OCI-LY1 (cell line): ENCODE measurements at regions not wholly inside any gene's neighbourhood (a gene's known extent, or its start where the extent isn't known, plus 50 kb on each side); places are given as distances from the start of the nearest gene placed in this dataset.

Experiments used
- CTCF ChIP-seq: fragments of 200-600 bp; sonication (generic), shearing (Covaris generic); IDR thresholded peaks from 2 replicates; pipeline ENCODE4 v1.5.1; 2017; ENCODE audit warnings: mild to moderate bottlenecking, antibody characterized with exemption, low read length, moderate library complexity, mixed read lengths
- EZH2 ChIP-seq: fragments of 200-600 bp; sonication (generic), shearing (Covaris generic); IDR thresholded peaks from 2 replicates; pipeline ENCODE4 v1.8.0; 2017; ENCODE audit warnings: borderline replicate concordance, mixed run types, mild to moderate bottlenecking, antibody characterized with exemption, low read length, moderate library complexity, mixed read lengths

- TF ChIP-seq CTCF (no peak), EZH2 (no peak)
Observed at GRCh38 chr18:57961876-57962505, 82.0 kb upstream of the NEDD4L start.
